GM12891 (cell line): ENCODE measurements at regions not wholly inside any gene's neighbourhood (a gene's known extent, or its start where the extent isn't known, plus 50 kb on each side); places are given as distances from the start of the nearest gene placed in this dataset.

Experiments
- PAX5 ChIP-seq: IDR thresholded peaks from 2 replicates; pipeline ENCODE4 v1.6.1; 2011; ENCODE audit warnings: low read length, moderate library complexity, mild to moderate bottlenecking; ENCODE audit not compliant: insufficient read depth, severe bottlenecking
- POLR2A ChIP-seq: IDR thresholded peaks from 2 replicates; pipeline ENCODE4 v1.6.1; 2011; ENCODE audit warnings: low read depth, low read length, control low read depth
- POLR2AphosphoS5 ChIP-seq: IDR thresholded peaks from 2 replicates; pipeline ENCODE4 v1.6.1; 2011; ENCODE audit warnings: low read depth, low read length, control low read depth
- POU2F2 ChIP-seq: IDR thresholded peaks from 2 replicates; pipeline ENCODE4 v1.6.1; 2011; ENCODE audit warnings: low read depth, mild to moderate bottlenecking, control low read depth, low read length, moderate library complexity
- SPI1 ChIP-seq: IDR thresholded peaks from 2 replicates; pipeline ENCODE4 v1.6.1; 2011; ENCODE audit warnings: low read depth, low read length, control low read depth
- TAF1 ChIP-seq: IDR thresholded peaks from 2 replicates; pipeline ENCODE4 v1.6.1; 2011; ENCODE audit warnings: low read depth, low read length, control low read depth

DNA sequence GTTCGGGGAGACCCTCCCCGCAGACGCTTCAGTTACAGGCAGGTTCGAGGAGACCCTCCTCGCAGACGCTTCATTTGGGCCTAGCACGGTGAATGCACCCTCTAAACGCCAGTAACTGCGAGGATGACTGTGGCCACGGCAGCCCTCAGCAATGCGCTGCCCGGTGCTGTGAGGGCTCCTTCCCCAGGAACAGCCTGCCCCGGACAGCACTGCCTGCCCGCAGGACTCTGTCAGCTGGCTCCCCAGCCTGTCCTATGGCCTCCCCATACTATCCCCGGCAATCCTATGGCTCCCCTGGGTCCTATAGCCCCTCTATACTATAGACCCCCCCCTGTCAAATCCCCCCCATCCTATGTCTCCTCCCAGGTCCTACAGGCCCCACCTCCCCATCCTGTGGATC, 238.9 kb downstream of the RBFOX3 start:
- TF ChIP-seq POLR2A: no peak
- TF ChIP-seq POLR2AphosphoS5: no peak
- TF ChIP-seq TAF1: no peak
- TF ChIP-seq SPI1: no peak
- TF ChIP-seq POU2F2: no peak
- no peak for TF ChIP-seq PAX5
